ENCODE measurements at regions not wholly inside any gene's neighbourhood (a gene's known extent, or its start where the extent isn't known, plus 50 kb on each side); places are given as distances from the start of the nearest gene placed in this dataset.
"Not testable (repeated sequence)": the region's sequence is repeated elsewhere in the genome, so short reads cannot be mapped to it uniquely, and the experiment has no call there.

DNA sequence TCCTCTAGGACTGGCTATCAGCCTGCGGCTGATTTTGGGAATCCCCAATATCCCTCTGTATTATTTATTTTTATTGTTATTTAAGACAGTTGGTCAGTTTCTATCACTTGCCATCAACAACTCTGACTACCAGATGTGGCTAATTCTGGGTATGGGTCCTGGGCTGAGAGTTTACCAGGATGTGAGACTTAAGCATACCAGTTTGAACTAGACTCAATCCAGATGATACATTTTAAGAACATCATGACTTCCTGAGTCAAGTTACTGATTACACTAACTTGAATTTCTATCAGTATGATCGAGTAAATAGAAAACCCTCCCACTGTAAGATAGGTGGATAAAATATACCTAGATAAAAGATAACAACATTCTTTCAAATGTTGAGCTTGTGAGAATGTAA is 634.0 kb downstream of the MAT2B start:
- no peak for DNase-seq

DNA sequence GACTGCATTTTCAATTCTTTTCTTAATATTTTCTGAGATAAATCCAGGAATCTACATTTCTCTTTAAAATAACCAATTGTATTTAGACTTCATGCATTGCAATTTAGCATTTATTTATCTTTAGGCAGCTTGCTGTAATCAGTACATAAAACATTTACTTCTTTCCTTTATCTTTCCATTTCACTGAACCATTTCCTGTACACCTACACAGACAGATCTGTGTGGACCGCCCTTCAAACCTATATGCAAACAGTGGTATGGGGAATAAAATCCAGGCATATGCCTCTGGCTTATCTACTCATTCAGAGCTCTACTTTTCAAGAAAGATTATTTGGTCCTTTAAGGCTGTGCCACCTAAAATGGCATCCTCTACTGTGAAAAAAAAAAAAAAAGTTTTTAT is 640.0 kb downstream of the MAT2B start:
- no peak for DNase-seq

DNA sequence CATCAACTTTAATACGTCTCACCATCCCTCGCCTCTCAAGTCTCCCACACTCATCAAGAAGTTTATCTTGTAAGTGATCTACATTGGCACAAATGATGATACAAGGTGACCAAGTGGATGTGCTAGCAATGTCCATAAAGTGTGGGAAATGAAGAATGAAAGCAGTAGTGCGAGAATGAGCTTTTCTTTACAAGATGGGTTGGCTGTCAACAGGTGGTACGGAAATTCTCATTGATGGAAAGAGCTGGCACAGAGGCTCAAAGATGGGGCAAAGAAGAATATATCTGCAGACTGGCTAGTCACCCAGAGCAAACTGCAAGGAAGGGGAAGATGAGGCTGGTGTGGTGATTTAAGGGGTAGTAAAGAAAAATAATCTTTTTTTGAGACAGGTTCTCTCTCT is 640.8 kb downstream of the MAT2B start:
- no peak for DNase-seq

DNA sequence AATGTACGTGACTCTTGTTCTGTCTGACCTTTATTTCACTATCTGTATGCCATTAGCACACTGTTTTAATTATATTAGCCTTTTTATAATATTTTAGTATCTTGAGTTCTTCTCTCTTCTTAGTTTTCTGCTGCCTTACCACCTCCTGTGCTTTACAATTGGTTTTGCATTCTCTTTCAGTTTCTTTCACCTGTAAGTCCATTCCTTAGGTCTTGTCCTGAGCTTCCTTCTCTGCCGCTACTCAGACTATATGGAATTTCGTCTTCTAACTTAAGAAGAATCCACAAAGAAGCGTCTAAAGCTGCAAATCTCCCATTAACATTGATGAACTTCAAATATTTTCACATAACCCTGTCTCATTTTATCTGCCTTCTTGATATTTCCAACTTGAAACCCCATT is 642.9 kb downstream of the MAT2B start:
- no peak for DNase-seq

DNA sequence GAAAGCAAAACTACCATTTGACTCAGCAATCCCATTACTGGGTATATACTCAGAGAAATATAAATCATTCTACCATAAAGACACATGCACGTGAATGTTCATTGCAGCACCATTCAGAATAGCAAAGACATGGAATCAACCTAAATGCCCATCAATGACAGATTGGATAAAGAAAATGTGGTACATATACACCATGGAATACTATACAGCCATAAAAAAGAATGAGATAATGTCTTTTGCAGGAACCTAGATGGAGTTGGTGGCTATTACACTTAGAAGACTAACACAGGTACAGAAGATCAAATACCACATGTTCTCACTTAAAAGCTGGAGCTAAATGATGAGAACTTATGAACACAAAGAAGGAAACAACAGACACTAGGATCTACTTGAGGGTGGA is 647.1 kb downstream of the MAT2B start:
- not testable (repeated sequence) for DNase-seq

DNA sequence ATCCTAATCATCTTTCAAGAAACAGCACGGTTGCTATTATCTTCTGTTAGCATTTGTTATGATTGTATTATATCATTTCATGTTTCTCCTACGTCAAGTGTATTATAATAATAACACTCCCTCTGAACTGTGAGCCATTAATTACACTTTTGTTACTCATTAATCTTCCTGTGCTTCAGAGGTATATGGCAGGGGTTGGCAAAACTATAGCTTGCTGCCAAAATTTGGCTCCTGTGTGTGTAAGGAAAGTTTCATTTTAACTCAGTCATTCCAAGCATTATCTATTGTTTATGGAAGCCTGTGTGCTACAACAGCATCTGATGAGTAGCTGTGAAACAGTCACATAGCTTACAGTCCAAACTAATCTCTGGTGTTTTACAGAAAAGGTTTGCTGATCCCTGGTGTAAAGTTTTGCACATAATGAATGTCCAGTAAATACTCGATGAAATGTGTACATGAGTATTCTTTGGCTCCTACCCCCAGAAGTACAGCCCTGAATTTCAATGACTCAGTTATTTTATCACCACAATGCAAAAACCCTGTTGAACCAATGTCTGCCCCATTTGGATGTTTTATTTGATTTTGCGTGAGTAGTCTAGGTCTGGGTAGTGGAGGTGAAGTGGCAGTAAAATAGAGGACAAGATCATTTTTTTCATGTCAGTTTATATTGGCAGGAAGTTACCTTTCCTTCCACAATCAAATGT is 648.2 kb downstream of the MAT2B start:
- no peak for DNase-seq

DNA sequence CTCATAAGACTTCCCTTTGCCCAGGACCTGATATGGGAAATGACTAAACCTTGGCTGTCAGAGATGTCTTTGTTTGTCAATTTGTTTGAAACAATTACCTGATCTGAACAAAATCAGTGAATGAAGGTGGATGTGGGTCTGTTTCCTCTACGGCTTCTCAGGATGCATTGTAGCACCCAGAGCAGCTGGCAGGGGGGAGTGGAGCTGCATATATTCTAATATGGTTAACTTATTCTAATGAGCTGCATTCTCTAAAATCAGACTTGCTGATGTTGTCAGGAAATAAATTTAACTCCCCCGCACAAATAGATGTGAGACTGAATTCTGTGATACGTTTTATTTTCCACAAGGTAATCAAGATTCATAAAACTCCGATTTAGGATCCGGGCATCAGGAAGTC is 665.4 kb downstream of the MAT2B start:
- DNase-seq = no peak

DNA sequence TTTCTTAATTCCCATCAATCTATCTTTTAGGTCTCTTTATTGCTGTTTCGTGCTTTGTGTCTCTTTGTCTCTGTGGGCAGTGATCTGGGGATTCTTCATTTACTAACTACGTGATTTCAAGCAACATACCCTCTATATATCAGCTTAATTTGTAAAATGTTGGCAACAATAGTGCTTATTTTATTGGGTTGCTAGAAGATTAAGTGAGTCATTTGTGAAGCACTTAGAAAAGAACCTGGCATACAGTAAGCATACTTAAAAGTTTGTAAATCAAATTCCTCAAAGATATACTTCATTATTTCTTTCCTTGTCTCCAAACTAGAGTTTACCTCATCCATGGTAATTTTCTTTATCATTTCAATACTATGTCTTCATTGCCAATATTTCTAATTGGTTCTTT is 669.7 kb downstream of the MAT2B start:
- no peak for DNase-seq

DNA sequence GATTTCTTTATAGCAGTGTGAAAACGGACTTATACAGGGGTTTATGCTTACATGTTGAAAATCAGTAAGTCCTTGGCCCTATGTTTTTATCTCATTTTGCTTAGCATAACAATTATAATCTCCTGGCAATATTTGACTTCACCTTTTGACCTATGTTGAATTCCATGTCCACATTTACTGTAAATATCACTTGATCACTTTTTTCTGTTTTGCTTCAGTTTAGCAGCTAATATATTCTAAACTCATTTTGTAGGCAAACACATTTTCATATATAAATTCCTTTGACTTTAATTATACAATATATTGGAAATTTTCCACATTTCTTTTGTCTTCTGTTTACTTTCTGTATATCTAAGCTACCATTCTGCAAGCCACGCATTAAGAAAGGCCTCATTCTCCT is 674.0 kb downstream of the MAT2B start:
- DNase-seq = no peak

DNA sequence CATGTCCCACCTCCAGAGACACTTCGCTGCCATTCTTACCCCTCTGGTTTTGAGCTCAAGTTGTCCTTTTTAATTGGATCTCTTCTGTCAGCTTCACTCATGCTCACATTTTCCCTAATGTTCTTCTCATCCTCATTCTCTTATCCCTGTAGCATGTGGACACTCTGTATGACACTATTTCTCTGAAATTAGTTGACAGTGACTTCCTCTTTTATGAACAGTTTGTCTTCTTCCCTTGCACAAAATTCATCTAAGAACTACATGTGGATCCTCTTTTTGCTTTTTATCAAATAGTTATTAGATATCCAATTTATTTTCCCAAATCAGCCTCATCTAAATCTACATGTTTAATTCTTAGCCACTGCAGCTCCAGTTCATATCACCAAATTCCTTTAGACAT is 676.2 kb downstream of the MAT2B start:
- DNase-seq = no peak

DNA sequence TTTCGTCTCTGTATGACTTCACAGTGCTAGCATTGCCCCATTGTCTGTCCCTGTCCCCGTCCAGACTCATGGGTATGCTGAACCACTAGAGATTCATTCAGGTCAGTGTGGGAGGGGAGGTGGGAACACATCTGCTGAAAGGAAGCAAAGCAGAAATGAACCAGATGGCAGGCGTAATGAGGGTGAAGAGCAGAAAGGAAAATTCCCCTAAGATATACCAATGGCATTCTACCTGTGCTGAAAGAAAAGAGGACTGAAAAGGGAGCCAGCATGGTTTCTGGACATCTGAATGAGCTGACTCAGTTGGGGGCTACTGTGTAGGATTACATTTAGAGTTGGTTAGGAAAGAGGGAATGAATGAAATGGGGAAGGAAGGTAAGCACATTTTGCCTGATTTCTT is 678.7 kb downstream of the MAT2B start:
- no peak for DNase-seq

DNA sequence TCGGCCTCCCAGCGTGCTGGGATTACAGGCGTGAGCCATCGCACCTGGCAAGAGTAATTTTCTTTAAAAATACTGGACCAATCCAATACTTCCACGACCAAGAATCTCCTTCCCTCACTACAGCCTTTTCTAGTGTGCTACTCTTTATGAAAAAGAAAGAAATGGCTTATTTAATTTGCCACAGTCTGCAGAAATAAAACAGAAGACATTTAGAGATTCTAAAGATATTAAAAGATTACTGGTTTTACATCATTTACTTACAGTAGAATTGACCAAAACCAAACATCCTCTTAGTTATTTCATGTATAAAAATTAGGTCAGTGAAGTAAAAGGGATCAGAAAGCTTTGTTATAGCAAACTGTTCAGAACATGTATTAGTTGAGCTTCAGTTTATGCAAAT is 679.6 kb downstream of the MAT2B start:
- no peak for DNase-seq

DNA sequence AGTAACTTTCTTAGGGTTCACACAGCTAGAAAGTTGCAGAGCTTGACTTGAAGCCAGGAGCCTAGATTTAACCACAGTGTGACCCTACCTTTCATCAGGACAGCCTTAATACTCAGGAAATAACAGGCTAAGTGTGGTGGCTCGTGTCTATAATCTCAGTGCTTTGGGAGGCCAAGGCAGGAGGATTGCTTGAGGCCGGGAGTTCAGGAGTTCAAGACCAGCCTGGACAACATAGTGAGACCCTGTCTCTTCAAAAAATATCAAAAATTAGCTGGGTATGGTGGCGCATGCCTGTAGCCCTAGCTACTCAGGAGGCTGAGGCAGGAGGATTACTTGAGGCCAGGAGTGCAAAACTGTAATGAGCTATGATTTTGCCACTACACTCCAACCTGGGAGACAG is 681.1 kb downstream of the MAT2B start:
- no peak for DNase-seq

DNA sequence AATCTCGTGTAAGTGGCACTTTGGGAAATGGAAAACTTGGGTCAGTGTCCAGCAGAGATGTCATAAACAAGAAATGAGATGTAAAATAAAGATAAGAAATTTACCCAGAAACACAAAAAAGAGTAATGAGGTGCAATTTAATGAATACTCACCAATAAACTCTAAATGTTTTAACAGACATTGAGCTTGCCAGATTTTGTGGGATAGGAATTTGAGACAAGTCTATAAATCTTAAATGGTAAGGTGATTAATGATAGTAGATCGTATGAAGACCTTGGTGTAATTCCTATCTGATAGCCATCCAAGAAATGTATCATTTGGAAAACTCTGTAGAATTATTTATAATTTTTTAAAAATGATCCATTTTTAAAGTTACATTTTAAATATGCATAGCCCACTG is 682.4 kb downstream of the MAT2B start:
- DNase-seq = no peak

DNA sequence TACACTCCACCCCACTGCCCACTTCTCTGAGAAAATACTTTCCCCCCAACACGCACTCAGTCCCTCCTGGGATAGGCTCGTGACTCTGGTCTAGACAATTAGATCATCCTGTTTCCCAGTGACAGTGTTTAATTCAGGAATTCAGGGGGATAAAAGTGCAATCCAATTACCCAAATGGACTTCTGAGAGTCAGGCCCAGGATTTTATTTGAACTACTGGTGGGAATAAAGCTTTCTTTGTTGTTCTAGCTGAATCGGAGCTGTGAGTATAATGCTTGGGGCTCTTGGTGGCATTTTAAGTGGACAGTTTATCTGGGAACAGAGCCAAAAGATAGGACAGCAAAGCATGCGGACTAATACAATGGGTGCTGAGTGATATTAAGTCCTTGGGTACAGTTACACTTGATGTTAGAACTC is 683.3 kb downstream of the MAT2B start:
- DNase-seq = no peak

DNA sequence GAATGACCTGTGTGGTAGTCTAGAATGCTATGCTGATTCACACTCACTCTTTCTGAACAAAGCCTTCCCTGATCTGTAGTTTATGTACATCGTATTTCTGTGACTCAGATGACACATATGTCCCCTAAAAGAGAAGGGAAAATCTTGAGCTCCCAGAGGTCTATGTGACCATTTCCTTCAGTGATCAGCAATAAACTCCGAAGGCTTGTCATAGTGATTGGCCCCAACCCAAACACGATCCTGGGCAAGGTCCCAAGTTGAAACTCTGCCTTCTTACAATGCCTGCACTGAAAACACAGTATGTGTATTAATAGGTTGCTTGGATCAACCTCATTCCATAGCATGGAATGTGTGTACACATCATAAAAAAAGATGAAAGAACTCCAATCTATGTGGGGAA is 685.8 kb downstream of the MAT2B start:
- DNase-seq = no peak

DNA sequence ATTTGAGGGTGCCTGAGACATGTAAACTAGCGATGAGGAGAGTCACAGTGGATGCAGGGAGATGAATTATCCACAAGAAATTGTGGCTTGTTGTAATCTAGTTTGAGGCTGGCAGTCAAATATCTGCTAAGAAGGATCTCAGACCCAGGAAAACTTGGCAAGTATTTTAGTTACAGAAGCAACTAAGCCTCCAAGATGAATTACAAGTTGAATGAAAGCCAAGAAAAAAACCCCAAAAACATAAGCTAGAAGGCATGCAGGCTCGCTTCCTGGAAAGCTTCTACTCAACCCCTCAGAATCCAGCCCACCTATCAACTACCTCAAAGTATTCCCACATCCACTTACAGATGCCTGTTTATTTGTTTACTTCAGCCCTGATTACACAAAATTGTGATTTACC is 696.9 kb downstream of the MAT2B start:
- no peak for DNase-seq

DNA sequence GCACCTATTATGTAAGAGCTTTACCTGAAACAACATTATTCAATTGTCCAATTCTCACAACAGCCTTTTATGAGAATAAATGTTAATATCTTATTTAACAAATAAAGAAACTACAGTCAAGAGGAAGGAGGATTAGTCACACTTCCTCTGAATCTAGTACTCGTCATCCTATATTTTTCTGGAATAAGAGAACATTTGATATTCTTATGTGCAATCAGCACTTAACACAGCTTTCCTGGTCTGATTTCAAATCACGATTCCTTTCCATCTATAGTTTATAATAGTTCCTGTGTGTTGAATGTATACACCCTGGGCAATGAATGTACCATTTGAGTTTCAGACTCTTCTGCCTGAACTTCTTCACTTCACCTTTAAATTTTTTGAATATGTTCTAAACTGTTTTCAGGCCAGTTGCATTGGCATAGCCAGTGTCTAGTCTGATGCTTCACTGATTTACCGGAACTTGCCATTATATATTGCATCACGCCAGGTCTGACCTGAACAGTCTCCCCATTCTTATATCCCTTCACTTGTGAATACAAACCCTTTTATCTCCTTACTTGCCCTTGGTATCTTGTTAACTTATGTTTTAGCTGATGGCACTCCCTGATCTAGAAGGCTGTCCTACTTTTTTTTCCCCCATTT is 698.3 kb downstream of the MAT2B start:
- no peak for DNase-seq

DNA sequence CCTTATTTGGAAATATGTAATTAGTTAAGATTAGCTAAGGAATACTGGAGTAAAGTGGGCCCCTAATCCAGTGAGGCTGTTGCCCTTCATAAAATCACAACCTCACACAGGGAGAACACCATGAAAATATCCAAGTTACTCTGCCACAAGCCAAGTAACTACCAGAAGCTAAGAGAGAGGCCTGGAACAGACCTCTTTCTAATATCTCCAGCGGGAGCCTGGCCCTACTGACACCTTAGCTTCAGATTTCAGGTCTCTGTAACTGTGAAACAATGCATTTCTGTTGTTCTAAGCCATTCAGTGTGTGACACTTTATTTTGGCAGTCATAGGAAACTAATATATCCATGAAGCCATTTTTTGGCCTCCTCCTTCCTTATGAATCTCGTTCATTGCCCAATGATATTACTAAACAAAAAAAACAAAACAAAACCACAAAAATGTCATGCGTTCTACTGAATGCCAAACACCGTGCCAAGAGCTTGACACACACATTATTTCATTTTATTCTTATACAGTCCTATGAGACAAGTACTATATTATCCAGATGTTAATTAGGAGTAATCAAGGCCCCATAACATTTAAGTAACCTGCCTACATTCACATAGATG is 699.0 kb downstream of the MAT2B start:
- no peak for DNase-seq

DNA sequence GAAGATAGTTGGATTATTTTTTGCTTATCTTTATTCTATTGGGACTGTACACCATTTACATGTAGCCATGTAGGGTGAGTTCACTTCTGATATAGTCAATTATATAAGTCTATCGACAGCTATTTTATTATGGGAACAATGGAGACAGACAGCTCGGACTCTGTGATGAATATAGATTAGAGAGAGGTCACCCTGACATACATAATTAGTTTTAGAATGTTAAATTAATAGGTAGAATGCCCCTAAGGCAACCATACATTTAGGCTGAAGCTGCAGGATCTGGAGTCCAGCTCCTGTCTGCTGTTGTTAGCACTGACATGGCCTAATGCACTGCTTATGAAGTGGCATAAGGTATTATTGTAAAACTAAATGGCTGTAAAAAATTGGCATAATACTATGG is 700.8 kb downstream of the MAT2B start:
- no peak for DNase-seq

DNA sequence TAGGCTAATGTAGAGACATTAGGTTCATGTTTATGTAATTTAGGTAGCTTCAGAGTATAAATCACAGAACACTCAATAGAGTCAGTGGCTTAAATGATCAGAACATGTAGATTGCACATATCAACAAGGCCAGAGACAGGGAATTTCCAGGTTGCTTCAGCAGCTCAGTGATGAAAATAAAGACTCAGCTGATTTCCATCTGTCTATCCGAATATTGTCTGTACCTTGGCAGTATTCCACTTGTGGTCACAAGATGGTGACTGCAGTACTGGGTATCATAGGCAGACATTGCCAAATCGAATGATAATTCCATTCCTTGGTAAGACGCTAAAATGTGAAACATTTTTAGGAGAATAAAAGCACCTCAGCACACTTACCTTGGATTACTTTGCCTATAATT is 702.2 kb downstream of the MAT2B start:
- no peak for DNase-seq

DNA sequence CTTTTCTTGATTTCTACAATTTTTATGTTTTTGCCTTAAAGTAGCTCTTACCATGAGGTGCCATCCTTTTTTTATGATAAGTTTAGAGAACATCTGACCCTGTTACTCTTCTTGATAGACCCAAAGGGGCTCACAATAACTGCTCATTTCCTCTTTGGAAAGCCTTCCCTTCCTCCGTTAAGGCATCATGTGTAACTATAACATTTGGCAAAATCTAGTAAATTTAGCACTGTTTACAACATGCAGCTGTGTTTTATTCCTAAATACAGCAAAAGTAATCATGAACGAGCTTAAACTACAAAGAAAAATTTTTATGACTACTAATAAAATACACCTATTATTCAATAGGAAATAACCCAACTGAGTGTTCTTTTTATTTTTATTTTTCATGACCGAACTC is 705.1 kb downstream of the MAT2B start:
- DNase-seq = no peak

DNA sequence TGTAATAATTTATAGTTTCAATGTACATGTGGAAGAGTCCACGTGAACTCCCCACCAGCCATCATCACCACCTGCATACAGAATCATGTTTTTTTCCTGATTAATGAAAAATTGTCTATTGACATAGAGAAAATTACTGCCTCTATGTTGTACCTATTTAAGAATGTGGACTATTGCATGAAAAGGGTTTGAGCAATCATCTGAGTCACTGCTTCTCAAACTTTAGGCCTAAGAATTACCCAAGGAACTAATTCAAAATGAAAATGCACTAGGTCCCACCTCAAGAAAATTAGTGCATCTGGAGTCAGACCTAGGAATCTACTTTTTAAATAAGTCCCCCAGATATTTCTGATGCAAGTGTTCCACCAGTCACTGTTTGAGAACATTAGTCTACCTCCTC is 709.3 kb downstream of the MAT2B start:
- DNase-seq = no peak

DNA sequence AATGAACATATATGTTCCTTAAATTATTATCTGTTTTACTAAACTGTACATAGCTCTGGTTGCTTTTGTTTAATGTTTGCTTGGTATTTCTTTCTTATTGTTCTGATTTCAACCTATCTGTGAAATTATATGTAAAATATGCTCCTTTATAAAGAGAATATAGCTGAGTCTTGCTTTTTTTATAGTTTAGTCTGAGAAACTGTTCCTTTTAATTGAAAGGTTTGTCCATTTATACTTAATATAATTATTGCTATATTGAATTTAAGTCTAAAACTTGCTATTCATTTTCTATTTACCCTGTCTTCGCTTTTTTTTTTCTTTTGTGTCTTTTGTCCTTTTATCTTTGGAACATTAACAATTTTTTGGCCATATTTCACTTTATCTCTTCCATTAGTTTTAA is 712.0 kb downstream of the MAT2B start:
- no peak for DNase-seq

DNA sequence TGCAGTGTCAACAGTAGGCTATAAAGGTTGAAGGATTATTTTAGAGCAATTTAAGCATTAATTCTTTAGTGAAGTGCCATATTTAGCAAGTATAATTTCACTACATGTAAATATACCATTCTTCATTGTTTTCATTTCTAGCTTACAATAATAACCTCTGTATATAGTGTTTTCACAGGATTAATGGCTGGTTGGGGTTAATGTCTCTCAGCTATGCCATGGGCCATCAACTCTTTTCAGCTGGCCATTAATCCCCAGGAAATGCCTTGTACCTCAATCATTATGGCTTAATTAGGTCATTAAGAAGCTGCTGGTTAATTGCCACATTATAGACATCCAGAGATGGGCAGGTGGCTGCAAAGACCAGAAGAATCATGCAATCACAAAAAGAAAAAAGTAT is 715.1 kb downstream of the MAT2B start:
- DNase-seq = no peak

Measured in CD4-positive, alpha-beta T cell treated with Interleukin-17A for 1 hour (primary cell).